ENCODE measurements at regions not wholly inside any gene's neighbourhood (a gene's known extent, or its start where the extent isn't known, plus 50 kb on each side); places are given as distances from the start of the nearest gene placed in this dataset. TPM values are rescaled to one million over a fixed set of nuclear protein-coding genes. Genes with fewer than 3 reads are reported as not detected.

Small RNAs in the stretch of these regions (small RNA-seq; reads per million reads assigned to genes)
- not detected for gene AC022254.1 (ENCODE audit: low replicate concordance)
